ENCODE measurements at regions not wholly inside any gene's neighbourhood (a gene's known extent, or its start where the extent isn't known, plus 50 kb on each side); places are given as distances from the start of the nearest gene placed in this dataset.
A peak's percentile ranks its signal among the peaks of the same experiment; 100 is the strongest.
"Not testable (repeated sequence)": the region's sequence is repeated elsewhere in the genome, so short reads cannot be mapped to it uniquely, and the experiment has no call there.

GRCh38 chr5:129163810-129164378, 69.3 kb downstream of the ISOC1 start:
- DNase-seq = no peak

GRCh38 chr5:129170050-129170449, 75.5 kb downstream of the ISOC1 start:
- DNase-seq = no peak

- no peak for DNase-seq
These were observed 76.8 kb downstream of the ISOC1 start for GRCh38 chr5:129171194-129171944.

GRCh38 chr5:129172580-129172979, 78.0 kb downstream of the ISOC1 start:
- peak; percentile 13 for DNase-seq

GRCh38 chr5:129173771-129174170, 79.2 kb downstream of the ISOC1 start:
- no peak for DNase-seq

DNA sequence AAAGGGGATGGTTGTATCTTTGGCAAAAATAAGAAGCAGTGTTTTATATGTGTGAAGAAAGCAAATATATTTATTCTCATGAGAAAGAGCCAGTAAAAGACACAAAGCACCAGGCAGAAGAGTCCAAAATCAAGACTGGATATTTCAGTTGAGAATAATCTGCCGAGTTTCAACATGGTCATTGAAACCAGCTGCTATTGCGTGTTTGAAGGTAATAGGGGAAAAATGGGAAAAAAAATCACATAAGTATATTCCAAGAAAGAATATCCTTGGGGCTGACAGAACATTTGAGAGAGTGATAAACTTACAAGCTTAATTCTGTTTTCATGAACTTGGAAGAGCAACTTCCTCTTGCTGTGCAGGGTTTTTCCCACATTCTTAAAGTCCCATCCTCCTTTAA, 79.9 kb downstream of the ISOC1 start:
- no peak for DNase-seq

DNA sequence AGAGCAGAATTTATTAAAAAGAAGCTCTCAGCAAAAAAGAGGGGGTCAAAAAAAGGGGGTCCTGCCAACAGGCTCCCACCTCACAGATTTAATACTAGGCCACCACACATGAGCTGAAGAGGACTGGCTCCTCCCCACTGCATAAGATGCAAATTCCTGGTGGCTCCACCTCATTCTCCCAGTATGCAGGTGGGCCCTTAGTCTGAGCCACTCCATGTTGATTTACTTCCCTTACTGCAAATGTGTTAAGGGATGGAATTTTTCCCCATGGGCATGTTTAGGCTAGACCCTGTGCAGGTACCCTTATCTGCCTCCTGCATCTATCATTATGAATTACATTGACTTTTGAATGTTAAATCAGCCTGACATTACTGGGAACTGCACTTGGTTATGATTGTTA, 82.9 kb downstream of the ISOC1 start:
- no peak for DNase-seq

- DNase-seq = no peak
These were observed 104.8 kb downstream of the ISOC1 start for GRCh38 chr5:129199308-129199707.

- DNase-seq = peak; percentile 39
These were observed 110.0 kb downstream of the ISOC1 start for GRCh38 chr5:129204525-129204924.

GRCh38 chr5:129216001-129216400, 121.5 kb downstream of the ISOC1 start:
- no peak for DNase-seq

DNA sequence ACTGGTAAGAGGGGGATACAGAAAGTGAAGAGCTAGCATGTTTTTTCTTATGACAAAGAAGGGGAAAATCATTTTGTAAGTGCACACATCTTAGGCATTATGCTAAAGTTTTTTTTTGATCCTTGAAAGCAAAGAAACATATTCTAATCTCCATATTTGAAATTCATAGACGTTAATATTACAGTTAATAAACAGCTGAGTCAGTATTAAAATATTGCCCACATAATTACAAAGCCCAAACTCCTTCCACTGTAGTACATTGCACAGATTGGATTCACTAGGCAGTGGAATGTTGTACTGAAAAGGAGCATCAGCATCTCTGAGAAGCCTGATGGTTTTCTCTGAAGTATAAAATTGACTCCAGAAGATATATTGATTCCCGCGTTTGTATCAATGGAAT, 122.6 kb downstream of the ISOC1 start:
- no peak for DNase-seq

- DNase-seq = no peak
These were observed 128.6 kb downstream of the ISOC1 start for GRCh38 chr5:129223178-129223577.

GRCh38 chr5:129228577-129228976, 134.0 kb downstream of the ISOC1 start:
- no peak for DNase-seq

- DNase-seq = no peak
These were observed 147.2 kb downstream of the ISOC1 start for GRCh38 chr5:129241755-129242154.

DNA sequence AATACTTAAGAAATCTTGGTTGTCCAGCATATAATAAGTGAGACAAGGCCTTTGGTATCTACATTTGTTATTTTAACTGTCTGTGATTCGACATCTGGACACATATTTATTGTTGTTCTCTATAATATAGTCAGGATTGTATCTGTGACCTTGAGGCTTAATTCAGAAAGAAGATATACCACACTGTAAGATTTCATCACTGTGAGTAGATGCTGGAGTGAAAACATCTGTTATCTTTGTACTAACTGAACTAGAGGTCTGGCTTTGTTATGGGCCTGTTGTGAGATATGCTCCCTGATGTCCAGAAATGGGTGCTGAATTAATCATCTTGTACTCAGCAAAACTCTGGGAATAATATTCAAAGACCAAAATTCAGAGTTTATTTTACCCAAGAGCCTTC, 148.5 kb downstream of the ISOC1 start:
- DNase-seq = peak; percentile 44

GRCh38 chr5:129244478-129244877, 149.9 kb downstream of the ISOC1 start:
- DNase-seq = peak; percentile 74

DNA sequence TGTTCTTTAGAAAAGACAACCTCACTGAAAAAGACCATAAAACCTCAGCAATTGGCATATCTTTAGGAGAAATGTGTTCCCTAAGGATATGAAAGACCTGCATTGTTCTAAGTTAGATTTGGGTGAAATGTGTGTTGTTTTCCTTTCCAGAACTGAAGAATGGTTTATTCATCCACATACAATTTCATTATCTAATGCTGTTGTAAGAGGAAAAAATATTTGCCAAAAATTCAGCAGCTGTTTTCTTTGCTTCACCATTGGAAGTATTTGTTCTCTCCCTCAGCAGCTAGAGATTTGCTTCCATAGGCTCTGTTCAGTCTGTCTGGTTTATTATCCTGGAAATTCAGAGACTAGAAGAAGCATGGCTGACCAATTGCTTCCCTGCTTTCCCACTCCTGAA, 150.9 kb downstream of the ISOC1 start:
- peak; percentile 2 for DNase-seq

DNA sequence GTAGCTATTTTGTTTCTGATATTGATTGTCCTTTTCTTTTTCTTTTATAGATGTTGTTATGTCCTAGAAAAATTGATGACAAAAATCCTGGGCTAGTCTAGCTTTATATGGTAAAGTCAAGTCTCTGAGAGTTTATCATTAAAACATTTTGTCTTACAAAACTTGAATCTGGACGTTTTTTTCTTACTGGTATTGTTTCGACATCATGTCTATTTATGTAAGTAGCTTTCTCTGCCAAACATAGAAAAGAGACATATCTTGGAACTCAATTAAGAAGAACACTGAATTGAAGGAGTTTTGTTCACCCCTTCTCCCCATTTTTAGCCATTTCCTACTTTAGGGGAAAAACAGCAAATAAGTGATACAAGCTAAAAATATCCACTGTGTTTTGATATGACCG, 151.5 kb downstream of the ISOC1 start:
- DNase-seq = peak; percentile 2

DNA sequence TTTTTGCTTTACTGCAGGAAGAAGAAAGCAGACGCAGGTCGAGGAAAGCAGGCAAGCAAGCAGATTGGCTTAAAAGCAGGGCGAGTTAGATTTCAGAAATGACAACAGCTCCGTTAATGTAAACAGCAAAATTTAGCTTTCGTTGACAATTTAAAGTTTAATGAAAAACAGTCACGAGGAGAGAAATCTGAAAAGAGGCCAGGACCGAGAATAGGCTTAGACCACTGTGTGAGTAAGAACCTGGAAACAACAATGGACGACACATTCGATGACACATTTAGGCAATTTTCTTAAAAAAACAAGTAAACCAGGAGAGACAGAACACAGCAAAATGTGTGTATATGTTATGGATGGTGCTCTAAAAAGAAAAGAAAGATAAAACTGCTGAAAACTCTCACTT, 155.3 kb downstream of the ISOC1 start:
- no peak for DNase-seq

DNA sequence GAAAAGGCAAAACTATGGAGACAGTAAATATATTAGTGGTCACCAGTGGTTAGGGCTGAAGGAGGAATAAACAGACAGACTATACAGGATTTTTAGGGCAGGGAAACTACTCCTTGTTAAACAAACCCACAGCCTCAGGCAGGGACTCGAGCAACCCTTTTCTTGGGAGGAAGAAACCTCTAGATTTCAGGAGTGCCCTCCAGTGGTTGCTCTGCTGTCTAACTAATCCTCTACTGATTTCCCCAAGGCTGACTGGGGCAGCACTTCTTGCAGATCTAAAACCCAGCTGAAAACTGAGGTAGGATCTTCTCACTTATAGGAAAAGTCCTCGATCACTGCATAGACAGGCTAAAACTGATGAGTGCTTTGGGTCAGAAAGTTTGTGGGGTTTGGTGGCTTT, 176.8 kb downstream of the ISOC1 start:
- DNase-seq = peak; percentile 10

GRCh38 chr5:129284010-129284409, 176.1 kb upstream of the ADAMTS19 start:
- no peak for DNase-seq

DNA sequence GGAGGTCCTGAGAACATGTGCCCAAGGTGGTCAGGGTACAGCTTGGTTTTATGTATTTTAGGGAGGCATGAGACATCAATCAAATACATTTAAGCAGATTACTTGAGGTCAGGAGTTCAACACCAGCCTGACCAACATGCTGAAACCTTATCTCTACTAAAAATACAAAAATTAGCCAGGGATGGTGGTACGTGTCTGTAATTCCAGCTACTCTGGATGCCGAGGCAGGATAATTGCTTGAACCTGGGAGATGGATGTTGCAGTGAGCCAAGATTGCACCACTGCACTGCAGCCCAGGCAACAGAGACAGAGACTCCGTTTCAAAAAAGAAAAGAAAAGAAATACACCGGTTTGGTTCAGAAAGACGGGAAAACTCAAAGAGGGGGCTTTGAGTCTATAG, 165.9 kb upstream of the ADAMTS19 start:
- not testable (repeated sequence) for DNase-seq

DNA sequence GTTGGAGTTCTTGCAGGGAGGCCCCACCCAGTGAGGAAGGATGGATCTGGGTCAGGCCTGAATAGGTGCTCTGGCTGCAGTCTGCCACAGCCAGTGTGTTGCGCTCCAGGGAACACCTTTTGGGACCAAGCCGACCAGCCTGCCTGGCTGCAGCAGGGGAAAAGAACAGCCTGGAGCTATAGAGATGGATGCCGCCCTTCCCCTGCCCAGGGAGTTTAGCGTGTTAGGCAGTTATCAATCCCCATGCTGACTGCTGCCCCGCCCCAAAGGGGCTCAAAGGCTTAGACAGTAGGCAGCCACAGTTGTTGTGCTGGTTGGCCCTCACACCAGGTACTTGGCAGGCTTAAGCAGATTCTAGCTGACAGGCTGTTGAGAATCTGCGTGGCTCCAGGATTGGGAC, 153.4 kb upstream of the ADAMTS19 start:
- DNase-seq = no peak

GRCh38 chr5:129322968-129323367, 137.1 kb upstream of the ADAMTS19 start:
- DNase-seq = no peak

- no peak for DNase-seq
These were observed 118.8 kb upstream of the ADAMTS19 start for GRCh38 chr5:129341306-129341705.
